Fibroblast of skin of left biceps (primary cell): ENCODE measurements at regions not wholly inside any gene's neighbourhood (a gene's known extent, or its start where the extent isn't known, plus 50 kb on each side); places are given as distances from the start of the nearest gene placed in this dataset.
A peak's percentile ranks its signal among the peaks of the same experiment; 100 is the strongest.
"Not testable (repeated sequence)": the region's sequence is repeated elsewhere in the genome, so short reads cannot be mapped to it uniquely, and the experiment has no call there.

Experiments used
- DNase-seq, 2 experiments: peaks; one replicate each; pipeline ENCODE4 v3.0.0-alpha.2; 2013; ENCODE audit warnings: low read depth in 2 of 2

DNA sequence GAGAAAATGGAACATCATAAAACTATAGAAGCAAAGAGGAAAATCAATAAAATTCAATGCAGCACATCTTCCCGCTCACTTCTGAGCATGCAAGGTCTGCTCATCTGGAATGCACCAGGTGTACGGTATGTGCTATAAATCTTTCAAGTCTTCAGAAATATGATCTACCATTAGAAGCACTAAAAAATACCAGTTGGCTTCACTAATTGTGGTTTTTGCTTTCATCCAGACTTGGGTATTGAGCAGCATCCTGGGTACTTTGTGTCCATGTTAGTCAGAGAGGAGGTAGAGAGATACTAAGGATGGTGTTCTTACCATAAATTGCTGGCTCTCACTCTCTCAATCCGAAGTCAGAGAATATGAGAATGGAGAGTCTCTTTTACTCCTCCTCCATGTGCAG is 477.1 kb downstream of the PPARGC1A start:
- DNase-seq: no peak

DNA sequence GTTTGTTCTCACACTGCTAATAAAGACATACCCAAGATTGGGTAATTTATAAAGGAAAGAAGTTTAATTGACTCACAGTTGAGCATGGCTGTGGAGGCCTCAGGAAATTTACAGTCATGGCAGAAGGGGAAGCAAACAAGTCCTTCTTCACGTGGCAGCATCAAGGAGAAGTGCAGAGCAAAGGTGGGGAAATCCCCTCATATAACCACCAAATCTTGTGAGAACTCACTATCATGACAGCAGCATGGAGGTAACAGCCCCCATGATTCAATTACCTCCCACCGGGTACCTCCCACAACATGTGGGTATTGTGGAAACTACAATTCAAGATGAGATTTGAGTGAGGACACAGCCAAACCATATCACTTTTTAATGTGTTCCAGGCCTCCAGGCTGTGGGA is 480.9 kb downstream of the PPARGC1A start:
- DNase-seq: not testable (repeated sequence)

DNA sequence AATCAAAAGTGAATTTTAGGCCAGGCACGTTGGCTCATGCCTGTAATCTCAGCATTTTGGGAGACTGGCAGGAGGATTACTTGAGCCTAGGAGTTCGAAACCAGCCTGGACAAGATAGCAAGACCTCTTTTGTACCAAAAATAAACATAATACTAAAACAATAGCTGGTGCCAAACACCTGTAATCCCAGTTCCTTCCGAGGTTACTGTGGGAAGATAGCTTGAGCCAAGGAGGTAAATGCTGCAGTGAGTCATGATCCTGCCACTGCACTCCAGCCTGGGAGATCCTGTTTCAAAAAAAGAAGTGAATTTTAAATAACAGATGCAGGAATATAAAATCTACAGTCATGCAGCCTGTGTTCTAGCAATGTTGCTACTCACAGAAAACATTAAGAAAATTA is 488.3 kb downstream of the PPARGC1A start:
- DNase-seq: no peak

DNA sequence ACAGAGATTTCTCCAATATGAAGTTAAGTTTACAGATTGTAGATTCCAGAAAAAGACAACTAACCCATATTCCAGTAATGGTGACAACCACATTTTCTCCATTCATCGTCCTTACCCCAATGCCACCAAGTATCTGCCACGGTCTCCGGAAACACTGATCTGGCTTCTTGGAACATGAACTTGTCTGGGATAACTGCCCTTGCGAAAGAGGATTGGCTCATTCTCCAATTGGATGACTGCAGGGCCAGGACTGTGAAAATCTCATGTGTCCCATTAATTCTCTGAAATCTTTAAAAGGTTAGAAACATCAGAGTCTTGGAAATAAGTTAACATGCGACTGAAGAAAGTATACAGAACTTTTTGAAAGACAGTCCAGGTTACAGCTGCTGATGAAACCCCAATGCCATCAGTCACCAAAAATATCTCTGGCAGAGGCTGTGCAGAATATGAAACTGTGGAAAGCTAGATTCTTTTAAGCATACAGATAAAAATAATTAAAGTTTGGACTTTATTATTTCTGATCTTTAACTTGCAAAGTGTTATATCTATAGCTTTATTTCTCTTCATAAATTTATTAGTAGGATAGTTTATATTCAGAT is 496.9 kb downstream of the PPARGC1A start:
- no peak for DNase-seq

DNA sequence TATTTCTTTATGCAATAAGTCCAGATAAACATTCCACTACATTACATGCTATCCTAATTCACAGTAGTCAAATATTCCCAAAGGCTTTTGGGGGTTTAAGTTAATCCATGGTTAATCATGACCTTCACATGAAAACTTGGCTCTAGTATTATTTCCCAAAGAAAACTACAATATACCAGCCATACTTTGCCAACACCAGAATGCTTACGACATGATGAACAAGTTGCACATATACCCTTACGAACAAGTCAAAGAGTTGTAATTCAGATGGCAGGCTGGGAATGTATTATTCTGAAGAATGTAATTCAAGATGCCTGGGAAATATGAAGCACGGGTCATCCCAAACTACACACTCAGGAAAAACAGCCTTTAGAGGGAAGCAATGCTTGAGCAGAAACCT is 499.6 kb downstream of the PPARGC1A start:
- no peak for DNase-seq

DNA sequence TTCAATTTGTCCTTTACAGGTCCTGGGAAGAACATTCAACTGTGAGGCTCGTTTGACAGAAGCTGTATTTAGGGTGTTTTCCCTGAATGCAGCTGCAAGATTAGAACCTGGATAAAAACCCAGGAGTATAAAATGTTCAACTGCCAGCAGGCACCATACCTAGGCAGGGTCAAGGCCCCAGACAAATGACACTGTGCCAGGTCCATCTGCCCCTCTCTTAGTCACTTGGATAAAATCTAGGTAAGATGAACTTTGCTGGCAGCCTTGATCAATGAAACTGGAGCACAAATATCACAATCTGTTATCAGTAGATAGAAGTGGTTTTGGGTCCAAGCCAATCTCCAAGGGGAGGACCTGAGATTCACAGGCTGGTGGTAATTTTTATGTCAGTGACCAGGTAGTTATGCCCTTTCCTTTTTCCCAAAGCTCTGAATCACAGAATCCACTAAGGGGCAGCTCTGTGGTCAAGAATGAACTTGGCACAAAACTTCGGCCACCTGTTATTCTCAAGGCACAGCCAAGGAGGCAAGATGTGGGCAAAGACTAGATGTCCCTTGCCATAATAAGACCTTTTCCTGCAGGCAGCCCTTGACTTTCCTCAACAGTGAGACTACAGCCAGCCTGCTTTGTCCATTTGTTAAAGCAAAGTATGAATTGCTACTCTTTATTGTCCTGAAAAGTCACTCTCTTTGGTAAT is 501.0 kb downstream of the PPARGC1A start:
- DNase-seq: no peak

DNA sequence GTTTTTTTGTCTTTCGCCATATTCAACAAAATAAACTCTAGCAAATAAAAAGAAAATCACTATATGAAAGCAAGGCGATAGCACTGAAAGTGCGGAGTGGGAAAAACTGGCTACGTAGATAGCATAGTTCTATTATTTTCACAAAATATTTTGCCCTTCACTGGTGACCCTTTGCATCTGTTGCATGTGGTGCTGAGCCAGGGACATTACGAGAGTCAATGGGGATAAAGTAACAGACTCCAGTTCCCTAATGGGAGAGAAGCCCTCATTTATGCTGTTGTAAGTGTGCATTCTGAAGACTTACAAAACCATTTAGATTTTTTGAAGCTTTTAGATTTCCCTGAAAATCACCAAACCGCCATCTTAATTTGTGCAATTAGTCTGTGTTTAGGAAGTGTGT is 501.6 kb downstream of the PPARGC1A start:
- no peak for DNase-seq

DNA sequence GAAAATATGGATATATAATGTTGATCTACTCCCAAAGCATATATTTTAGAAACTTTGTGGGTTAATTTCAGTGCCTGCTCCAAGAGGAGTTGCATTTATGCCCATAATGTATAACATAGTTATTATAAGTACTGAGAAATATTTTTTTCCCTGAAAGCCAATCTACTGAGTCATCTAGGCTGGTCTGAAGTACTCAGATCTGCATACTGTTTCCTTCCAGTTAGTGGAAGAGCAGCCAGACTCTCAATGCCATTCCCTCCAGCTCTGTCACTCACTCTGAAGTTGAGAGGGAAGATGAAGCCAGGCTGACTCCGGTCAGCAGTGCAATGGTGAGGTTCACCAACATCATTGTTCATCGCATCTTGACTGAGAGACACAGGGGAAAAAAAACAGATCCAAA is 505.1 kb downstream of the PPARGC1A start:
- peak; percentile 3 to 15 for DNase-seq

DNA sequence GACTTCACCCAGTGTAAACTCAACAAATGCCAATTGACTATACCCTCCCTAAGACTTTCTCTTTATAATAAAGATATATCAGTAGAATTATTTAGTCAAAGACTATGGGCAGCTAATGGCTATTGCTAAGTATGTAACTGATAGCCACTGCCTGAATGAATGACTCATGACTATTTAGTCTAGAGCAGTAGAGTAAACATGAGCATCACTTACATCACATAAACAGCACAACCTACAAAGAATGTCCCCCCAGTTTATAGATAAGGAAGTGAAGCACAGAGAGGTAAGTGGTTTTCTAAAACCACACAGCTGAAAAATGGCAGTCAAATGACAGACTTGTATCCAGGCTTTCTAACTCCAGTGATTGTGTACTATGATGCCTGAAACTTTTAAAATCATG is 507.0 kb downstream of the PPARGC1A start:
- no peak for DNase-seq

DNA sequence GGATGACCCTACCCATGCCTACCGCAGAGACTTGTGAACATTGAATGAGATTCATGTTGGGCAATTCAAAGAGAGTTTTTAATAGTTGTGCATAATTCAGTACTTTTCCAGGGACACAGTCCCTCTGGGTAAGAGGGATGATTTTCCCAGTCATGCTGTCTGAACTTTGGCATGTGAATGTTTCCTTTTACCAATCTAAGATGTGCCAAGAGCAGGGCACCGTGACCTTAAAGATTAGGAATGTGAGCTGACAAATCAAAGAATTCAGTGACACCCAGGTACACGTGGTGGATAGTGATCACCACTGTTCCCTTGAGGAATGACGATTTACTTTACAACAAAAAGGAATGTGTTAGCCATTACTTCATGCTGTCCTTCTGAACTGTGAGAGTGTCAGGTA is 515.6 kb downstream of the PPARGC1A start:
- no peak for DNase-seq

DNA sequence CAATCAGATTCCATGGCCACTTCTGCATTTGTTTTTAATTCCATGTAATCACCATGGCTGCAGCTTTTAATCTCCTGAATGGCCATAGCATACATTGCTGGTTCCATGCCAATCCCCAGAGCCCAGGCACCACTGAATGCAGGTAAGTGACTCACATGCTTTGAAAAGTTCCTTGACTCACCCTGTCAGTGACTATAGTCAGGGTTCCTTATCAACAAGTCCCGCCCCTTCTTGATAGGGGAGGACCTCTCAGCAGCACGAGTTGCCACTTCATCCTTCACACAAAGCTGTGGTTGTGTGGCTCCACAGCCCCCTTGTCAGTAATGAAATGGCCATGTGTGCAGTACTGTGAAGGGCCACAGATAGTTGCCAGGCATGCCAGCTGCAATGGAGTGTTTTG is 516.6 kb downstream of the PPARGC1A start:
- peak; percentile 5 to 9 for DNase-seq

DNA sequence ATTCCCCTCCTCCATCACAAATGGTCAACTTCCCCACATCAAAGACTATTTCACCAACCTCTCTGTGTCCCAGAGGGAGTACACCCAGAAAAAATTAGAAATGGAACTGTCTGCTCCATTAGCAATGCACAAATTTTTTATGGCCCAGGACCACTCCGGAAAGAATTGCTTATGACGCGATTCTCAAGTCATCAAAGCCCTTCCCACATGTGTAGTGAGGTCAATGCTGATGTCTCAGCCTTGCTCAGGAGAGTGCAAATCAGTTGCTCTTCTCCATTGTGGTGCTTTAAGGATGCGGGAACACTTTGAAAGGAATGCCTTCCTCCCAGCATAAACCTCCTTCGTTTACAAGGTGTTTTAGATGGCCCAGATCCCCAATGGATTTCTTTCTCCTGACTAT is 518.3 kb downstream of the PPARGC1A start:
- no peak for DNase-seq

DNA sequence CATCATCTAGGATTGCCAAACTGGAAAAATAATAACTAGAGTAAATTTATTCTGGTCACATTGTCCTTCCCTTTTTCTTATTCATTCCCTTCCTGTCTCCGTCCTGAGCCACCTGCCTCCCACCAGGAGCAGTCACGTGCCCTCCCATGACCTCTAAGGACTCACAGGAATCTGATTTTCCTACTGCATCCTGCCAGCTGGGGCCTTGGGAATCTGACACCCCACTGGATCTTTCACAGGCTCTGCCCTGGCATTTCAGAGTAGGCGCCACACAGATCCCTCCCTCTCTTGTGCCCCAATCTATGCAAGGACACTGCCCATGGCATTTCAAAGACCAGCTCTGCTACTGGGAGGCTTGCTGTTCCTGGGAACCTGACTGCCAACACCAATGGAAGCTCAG is 520.5 kb downstream of the PPARGC1A start:
- no peak for DNase-seq

DNA sequence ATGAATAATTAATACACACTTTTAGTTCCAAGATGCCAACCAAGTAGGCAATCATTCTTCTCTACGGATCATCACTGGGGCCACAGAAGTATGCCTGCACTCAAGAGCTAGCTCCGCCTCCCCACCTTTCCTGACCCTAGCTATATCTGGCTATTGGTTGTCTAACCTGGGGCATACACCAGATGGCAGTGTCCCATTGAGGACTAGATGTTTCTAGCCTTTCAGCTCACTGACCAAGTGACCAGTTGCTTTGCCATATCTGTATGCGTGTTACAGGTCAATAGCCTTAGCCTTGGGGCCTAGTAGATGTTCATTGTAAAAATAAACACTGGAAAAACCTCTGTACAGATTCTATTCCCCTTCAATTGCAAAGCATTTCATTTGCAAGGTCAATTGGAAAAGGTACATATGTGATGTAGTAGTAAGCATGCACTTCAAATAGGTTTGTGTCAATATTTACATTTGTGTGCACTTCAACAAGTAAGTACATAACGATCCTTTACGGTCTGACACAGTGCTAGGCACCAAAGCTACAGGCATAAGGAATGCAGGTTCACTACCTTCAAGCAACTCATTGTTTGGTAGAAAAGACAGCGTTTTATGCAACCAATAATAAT is 521.7 kb downstream of the PPARGC1A start:
- DNase-seq: no peak

DNA sequence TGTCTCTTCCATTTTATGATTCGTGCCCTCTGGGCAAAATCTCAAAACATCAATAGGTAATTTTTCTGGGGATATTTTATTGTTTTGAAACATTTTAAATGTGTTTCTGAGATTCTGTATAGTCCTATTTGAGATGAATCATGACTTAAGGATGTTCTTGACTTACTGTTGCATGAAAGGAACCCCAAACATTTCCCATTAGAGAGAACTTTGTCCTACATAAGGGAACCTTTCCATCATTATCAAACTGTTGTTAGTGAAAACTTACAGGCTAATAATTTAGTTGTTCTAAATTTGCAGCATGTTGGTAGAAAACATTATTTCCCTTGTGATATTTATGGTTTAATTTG is 523.3 kb downstream of the PPARGC1A start:
- no peak for DNase-seq

DNA sequence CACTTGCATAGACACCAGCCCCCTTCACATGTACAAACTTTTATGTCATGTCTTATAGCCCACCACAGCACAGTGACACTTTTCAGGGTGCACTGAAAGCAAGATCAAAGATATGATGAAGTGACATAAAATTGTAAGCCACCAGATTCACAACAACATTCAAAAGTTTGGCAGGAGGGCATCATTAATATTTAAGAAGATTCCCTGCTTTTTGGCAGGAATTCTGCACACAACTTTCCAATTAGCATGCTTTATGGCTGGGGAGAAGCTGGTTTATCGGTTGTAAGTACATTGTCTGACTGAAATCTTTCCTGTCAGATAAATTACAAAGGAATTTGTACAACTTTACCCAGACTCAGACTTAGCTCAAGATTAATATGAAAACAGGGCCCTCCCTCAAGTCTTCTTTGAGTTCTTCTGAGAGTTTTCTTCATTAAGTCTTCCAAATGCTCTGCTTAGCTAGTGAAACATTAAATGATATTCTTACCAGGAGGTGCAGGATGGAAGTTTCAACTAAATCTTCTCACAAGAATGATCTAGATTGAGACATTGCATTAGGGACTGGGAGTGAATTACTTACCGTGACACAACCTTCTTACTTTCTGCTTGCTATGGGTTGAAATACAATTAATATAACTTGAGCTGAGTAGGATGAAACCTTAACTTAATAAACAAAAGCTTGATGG is 523.8 kb downstream of the PPARGC1A start:
- DNase-seq: no peak

DNA sequence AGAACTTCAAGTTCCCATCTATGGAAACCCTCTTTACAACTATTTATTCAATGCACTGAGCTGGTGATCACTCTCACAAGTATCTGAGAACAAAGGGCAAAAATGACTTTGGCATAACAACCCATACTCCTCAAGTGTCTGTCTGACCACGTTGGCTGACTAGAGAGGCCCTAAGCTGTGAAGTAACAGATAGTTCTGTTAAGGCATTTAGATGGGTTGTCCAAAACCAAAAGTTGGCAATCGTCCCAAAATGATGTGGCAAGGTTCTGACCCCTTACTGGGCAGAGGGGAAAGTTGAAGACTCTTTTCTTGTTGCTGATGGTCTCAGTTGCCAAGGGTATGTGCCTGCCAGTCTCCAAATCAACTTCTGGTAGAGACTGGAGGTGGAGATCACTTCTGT is 524.8 kb downstream of the PPARGC1A start:
- DNase-seq: no peak

DNA sequence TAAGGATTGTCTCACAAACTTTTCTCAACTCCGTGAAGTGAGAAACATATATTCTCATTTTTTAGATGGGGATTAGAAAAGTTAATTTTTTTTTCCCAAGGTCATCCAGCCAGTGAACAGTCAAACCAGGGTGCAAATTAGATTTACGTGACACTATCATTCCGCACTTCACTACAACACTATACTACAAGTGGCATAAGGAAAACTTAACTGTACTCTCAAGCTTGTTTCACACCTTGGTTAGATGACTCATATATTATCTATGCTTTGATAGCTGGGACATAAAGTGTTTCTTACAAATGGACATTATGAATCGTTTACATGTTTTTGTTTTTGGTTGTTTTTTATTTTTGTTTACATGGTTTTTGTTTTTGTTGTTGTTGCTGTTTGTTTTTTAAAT is 525.7 kb downstream of the PPARGC1A start:
- DNase-seq: no peak

DNA sequence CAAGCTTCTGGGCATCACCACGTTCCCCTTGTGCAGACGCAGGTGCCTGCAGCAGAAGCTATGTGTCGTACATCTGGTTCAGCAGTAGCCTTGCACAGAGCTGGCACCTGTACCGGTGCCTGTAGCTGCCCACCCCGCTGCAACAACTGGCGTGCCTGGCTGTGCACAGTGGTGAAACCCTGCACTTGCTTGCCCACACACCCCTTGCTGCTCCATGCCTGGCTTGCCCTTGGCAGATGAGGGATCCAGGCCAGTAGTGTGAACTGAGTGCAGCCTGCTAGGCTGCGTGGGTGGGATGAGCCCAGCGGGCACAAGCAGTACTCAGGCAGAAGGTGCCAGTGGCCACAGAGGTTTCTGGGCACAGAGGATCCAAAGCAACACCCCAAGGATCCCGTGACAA is 528.4 kb downstream of the PPARGC1A start:
- DNase-seq: no peak

DNA sequence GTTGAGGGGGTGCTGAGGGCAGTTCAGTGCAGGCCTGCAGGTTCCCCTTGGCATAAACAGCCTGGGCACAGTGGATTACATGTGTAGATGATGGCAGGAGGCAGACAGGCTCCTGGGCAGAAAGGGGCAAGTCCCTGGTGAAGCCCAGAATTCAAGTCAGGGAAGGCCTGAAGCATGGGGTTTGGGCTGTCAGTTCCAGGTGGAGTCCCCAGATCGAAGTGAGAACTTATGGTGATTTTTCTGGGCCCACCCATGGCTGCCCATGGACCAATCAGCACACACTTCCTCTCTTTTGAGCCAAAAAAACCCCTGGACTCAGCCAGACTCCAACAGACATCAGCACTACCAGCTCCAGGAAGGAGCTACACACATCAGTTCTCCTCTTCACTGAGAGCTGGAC is 529.1 kb downstream of the PPARGC1A start:
- no peak for DNase-seq

DNA sequence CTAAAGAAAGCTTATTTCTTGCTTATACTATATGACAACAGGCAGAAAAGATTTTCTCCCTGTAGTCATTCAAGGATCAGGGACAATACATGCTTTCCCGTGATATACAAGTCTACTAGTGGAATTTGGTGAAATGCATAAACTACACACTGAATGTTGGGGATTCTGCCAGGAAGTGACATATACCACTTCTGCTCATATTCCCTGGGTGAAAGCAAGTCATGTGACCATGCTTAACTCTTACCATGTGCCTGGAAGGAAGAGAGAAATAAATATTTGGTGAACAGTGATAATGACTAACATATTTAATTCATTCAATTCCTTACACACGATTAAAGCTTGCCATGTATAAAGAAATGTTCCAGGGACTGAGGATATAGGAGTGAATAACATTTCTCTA is 534.6 kb downstream of the PPARGC1A start:
- DNase-seq: peak; percentile 36 to 40

DNA sequence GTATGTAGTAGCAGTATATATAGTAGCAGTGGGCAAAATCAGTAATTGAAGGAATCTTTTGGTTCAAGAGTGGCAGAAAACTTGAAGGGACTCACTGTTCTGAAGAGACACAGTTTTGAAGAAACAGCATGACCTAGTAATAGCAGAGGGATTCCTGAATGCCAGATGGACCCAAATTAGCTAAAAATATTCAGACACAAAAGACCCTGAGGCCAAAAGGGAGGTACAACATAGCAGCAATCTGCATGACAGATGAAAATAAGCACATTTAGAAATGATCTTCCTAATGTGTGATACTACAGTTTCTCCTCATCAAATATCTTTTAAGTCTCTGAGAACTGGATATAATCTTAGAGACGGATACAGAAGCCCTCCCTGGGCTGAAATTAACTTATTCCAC is 536.6 kb downstream of the PPARGC1A start:
- no peak for DNase-seq
